Putamen (tissue), 1 donor: ENCODE measurements at regions not wholly inside any gene's neighbourhood (a gene's known extent, or its start where the extent isn't known, plus 50 kb on each side); places are given as distances from the start of the nearest gene placed in this dataset.
"Not testable (repeated sequence)": the region's sequence is repeated elsewhere in the genome, so short reads cannot be mapped to it uniquely, and the experiment has no call there.

Experiments used
- DNase-seq: peaks from one replicate; pipeline ENCODE4 v3.0.0-alpha.2; 2016; ENCODE audit warnings: low spot score

GRCh38 chr4:86481440-86481839, 112.7 kb upstream of the PTPN13 start:
- DNase-seq = no peak

GRCh38 chr4:86482306-86483172, 111.6 kb upstream of the PTPN13 start:
- no peak for DNase-seq

- DNase-seq = no peak
Observed at GRCh38 chr4:86483173-86483490, 111.0 kb upstream of the PTPN13 start.

- no peak for DNase-seq
Observed at GRCh38 chr4:86483773-86484172, 110.3 kb upstream of the PTPN13 start.

DNA sequence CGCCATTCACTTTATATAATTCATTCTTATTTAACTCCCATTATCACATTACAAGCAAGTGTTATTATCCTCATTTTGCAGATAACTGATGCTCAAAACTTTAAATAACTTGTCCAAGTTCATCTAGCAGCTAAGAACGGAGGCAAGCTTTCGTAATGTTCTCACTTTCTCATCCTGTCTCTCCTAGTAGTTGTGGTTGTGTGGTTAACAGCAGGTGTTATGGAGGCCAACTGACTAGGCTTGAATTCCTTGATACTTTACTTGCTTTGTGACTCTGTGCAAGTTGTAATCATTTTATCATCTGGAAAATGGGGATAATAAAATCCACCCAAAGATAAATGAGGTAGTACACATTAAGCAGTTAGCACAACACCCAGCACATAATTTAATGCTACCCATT, 109.9 kb upstream of the PTPN13 start:
- DNase-seq = no peak

- no peak for DNase-seq
Observed at GRCh38 chr4:86487738-86488348, 106.3 kb upstream of the PTPN13 start.

GRCh38 chr4:86493460-86493859, 100.7 kb upstream of the PTPN13 start:
- no peak for DNase-seq

DNA sequence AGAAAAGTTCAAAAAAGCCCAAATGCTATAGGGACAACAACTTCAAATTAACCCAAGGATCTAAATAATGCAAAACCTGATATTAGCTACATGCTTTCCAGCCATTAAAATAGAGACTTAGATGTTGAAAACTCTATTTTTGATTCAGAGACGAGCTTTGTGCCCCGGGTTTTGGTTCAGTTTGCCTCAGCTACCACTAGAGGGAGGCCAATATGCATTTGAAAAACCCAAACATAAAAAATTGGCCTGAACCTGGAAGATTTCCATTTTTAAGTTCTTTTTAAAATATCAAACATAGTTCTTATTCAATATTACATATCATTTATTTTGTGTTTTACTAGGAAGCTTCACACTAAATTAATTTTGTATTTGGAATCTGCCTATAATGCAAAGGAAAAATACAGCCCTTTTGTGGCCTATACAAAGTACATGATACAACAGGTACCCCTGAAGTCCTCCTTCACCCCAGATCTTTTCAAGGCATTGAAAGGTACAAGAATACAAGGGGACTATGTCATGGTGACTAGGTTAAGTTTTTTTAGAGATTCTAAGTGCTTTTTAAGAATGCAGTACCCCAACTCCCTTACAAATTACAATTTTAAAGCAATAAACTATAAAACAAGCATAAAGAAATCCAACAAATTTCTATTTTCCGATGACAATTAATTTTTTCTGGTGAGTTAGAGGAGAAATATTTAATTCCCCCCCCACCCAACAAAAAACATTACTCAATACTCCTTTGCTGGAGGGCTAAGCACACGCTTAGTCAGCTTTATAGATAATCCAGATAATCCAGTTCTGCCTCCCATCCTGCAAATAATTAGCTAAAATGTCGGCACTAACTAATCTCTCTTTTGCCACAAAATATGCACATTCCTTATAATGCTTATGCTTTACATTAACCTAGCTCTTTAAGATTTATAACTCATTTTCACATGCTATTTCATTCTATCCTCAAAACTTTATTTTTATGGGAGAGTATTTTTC, 97.7 kb upstream of the PTPN13 start:
- DNase-seq = peak; percentile 64

DNA sequence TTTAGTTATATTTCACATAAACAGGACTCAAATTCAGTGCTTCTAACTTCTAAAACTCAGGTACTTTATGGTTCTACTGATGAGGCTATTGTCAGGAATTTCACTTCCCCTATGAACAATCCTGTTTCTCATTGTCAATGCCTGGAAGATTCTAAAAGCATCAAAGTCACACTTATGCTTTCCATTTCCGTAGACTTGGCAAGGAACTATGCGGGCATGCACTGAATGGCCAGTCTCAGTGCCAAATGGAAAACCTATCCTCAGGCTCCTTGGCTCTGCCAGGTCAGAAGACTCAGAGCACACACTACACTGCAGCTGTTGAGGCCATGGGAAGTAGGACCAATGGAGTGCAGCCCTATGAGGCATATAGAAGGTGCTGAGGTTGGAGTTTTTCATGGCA, 97.0 kb upstream of the PTPN13 start:
- DNase-seq = peak; percentile 24

DNA sequence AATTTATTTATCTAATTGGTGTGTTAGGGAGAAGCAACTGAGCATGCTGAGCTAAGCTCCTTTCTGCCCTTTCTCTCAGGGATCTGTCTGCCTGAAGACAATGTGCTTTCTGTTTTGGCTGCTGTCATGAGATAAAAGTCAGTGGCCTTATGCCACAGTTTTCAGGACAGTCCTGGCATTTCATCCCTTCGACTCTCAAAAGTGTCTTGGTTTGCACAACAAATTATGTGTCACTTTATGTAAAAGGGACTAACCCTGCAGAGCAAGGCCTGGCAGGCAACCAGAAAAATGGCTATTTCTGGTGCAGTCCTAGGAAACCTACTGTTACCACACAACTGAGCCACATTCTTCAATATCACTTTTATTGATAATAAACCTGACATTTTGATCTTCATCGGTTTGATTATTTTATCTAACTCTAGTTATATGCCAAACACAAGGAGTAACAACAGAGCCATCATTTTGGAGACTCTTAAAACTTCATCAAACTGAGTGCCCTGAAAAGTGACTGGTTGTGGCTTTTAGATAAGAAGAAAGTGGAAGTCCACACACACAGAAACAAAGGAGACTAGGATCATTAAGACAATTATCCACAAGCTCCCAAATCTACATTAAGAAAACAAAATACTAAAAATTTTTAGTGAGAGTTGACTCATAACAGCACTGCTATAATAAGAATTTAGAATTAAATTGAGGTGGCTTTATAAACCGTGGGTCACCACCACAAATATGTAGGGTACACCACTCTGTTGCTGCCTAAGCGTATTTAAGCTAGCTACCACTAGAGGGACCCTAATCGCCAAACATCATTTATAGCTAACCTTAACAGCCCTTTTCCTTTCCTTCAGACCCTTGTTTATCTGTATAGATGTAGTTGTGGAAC, 95.9 kb upstream of the PTPN13 start:
- peak; percentile 57 for DNase-seq

- no peak for DNase-seq
Observed at GRCh38 chr4:86498863-86499166, 95.3 kb upstream of the PTPN13 start.

DNA sequence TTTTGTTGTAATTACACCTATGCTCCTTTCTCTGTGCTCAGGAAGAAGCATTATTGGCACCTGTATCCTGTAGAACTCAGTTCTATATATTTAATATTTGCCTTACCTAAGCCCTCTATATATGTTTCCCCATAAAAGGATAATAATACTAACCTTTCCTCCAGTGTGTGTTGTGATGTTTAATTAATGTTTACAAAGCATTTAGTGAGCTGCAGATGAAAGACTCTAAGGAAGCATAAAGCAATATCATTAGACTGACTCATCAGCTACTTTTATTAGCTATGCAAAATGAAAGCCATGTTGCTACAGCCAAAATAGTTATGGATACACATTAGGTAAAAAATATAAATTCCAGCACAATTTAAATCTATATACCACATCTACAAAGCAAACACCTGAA, 93.6 kb upstream of the PTPN13 start:
- no peak for DNase-seq

DNA sequence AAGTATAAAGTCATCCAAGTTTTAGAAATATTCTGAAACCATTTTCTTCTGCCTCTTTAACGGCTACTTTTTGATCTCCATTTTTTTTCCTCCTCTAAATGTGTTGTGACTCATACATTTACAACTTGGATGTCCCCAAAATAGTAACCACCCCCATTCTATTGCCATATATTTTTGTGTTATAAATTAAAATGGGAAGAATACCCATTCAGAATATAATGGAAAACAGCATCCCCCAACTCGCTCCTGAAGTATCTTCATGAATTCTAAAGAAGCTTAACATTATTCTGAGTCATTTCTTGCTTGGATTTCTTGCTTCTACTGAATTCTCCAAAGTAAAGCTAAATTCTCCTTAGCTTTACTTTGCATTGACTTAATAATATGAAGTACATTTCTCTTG, 92.0 kb upstream of the PTPN13 start:
- DNase-seq = no peak

GRCh38 chr4:86506591-86506990, 87.5 kb upstream of the PTPN13 start:
- no peak for DNase-seq

DNA sequence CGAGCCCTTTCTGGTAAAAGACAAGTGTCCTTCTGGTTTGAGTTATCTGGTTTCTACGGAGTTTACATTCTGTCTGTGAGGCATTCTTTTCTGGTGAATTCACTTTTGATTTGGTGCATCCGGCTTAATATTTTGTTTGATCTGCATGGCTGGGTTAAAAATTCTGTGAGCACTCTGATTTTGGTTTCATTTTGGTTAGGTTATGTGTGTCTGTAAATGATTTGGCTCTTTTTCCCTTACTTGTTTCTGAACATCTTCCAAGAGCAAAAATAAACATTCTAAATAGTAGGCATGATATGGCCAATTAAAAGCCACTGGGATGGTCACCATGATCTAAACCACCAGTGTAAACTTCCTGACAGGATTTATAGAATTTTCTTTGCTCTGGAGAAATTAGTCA, 85.7 kb upstream of the PTPN13 start:
- DNase-seq = no peak

DNA sequence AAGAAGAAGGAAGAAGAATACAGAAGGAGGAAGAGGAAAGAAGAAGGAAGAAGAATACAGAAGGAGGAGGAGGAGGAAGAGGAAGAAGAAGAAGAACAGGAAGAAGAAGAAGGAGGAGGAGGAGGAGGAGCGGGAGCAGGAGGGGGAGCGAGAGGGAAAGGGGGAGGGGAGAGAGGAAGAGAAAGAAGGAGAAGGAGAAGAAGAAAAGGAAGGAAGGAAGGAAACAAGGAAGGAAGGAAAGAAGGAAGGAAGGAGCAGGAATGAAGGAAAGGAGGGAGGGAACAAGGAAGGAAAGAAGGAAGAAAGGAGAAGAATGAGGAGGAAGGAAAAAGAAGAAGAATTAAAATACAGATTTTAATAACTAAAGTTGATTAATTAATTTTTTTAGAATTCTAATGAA, 82.5 kb upstream of the PTPN13 start:
- no peak for DNase-seq

DNA sequence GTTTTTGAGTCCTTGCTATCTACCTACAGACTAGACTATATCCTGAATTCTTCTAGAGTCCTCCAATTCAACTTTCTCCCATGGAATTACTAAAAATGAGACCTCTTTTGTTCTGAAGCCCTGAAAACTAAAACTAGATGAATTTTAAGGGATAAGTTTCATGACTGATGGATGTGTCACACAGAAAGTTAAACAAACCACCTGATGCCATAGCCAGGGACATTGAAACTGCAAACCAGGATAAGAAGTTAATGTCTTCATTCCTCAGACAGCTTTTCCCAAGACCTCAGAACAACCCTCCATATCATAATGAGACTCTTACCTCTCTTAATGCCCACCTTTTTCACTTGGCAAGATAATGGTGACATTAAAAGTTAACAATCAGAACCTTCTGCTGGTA, 81.5 kb upstream of the PTPN13 start:
- DNase-seq = no peak

DNA sequence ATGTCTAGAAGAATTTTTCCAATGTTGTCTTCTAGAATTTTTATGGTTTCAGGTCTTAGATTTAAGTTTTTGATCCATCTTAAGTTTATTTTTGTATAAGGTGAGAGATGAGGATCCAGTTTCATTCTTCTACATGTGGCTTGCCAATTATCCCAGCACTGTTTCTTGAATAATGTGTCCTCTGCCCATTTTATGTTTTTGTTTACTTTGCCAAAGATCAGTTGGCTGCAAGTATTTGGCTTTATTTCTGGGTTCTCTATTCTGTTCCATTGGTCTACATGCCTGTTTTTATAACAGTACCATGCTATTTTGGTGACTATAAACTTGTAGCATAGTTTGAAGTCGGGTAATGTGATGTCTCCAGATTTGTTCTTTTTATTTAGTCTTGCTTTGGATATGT, 78.2 kb upstream of the PTPN13 start:
- DNase-seq = not testable (repeated sequence)

DNA sequence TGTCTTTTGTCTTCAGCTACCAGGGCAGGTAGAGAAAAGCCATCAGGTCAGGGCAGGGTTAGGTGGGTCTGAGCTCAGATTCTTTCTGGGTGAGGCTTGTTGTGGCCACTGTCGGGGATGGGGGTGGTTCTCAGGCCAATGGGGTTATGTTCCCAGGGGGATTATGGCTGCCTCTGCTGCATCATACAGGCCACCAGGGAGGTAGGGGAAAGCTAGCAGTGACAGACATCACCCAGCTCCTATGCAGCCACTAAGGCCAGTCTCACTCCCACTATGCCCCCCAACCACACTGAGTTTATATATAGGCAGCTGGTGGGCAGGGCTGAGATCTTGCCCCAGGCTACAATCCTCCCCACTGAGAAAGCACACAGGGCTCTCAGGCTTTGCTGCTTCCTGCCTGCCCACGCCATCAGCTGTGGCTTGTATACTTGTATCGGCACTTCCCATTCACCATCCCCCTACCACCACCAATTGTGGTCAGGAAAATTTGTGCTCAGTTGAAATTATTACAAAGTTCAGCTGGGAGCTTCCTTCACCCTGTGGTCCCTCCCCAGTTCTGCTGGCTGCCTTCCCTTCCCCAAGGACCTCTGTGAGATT, 72.6 kb upstream of the PTPN13 start:
- no peak for DNase-seq

- DNase-seq = no peak
Observed at GRCh38 chr4:86522349-86522748, 71.8 kb upstream of the PTPN13 start.

- no peak for DNase-seq
Observed at GRCh38 chr4:86523333-86523732, 70.8 kb upstream of the PTPN13 start.
